Caco-2 (cell line): ENCODE measurements at regions not wholly inside any gene's neighbourhood (a gene's known extent, or its start where the extent isn't known, plus 50 kb on each side); places are given as distances from the start of the nearest gene placed in this dataset.
"Not testable (repeated sequence)": the region's sequence is repeated elsewhere in the genome, so short reads cannot be mapped to it uniquely, and the experiment has no call there.

Source experiments
- BruUV-seq: library from RNA; stranded (reverse); fragments of 400-500 nt; replicated peaks from 2 replicates; lab custom pipeline; 2021; lab: Mats Ljungman, UMichigan
- CTCF ChIA-PET: fragments of 300-600 bp; sonication (Branson Sonifier 250); formaldehyde crosslinking; loops from one replicate; lab custom pipeline; 2022; ENCODE audit warnings: antibody characterized with exemption; lab: Charles Lee
- POLR2A ChIA-PET: fragments of 300-600 bp; sonication (Branson Sonifier 250); formaldehyde crosslinking; loops from one replicate; lab custom pipeline; 2022; ENCODE audit warnings: antibody characterized with exemption; lab: Charles Lee
- DNase-seq, 2 experiments: peaks; one replicate each; pipeline versions ENCODE4 v3.0.0 to v3.0.0-alpha.2; 2020 to 2022
- H3K27me3 ChIP-seq: replicated peaks from 2 replicates; pipeline ENCODE4 v1.6.0; 2011; ENCODE audit warnings: low read length; ENCODE audit not compliant: control insufficient read depth, insufficient read depth
- H3K36me3 ChIP-seq: 2 replicates; pipeline ENCODE4 v1.5.1; 2011; ENCODE audit warnings: low read length; ENCODE audit not compliant: control insufficient read depth, insufficient read depth
- H3K4me1 ChIP-seq: fragments of 250-450 bp; sonication (Bioruptor Pico); 2 replicates; pipeline ENCODE4 v1.5.1; 2020; ENCODE audit warnings: mild to moderate bottlenecking
- H3K4me3 ChIP-seq: 2 replicates; pipeline ENCODE4 v1.5.1; 2011; ENCODE audit warnings: low read depth, mild to moderate bottlenecking, control low read depth, low read length
- H3K9me3 ChIP-seq: fragments of 250-450 bp; sonication (Bioruptor Pico); 2 replicates; pipeline ENCODE4 v1.5.1; 2020; ENCODE audit warnings: mild to moderate bottlenecking, moderate library complexity
- H3K27ac Mint-ChIP-seq: one replicate; pipeline ENCODE4 v1.8.0; 2022; ENCODE audit warnings: mixed read lengths; ENCODE audit not compliant: unreplicated experiment
- H3K27me3 Mint-ChIP-seq: one replicate; pipeline ENCODE4 v1.8.0; 2022; ENCODE audit warnings: mixed read lengths; ENCODE audit not compliant: insufficient read depth, unreplicated experiment
- H3K36me3 Mint-ChIP-seq: one replicate; pipeline ENCODE4 v1.8.0; 2022; ENCODE audit warnings: mild to moderate bottlenecking, mixed read lengths; ENCODE audit not compliant: insufficient read depth, unreplicated experiment
- H3K4me1 Mint-ChIP-seq: one replicate; pipeline ENCODE4 v1.8.0; 2022; ENCODE audit warnings: low read depth, mixed read lengths; ENCODE audit not compliant: unreplicated experiment
- H3K4me3 Mint-ChIP-seq: one replicate; pipeline ENCODE4 v1.8.0; 2022; ENCODE audit warnings: mild to moderate bottlenecking, moderate library complexity, mixed read lengths; ENCODE audit not compliant: unreplicated experiment
- H3K9me3 Mint-ChIP-seq: one replicate; pipeline ENCODE4 v1.8.0; 2022; ENCODE audit warnings: mixed read lengths; ENCODE audit not compliant: unreplicated experiment
- intact Hi-C: fragments of 100-400 bp; cut with micrococcal nuclease; formaldehyde crosslinking; loops from one replicate; pipeline ENCODE4 v1.10.0; 2022; ENCODE audit not compliant: unreplicated experiment
- TF ChIP-seq, protein P1 (sequence below), 2 experiments: fragments of 200-600 bp in 1 of 2; IDR thresholded peaks; 1 replicate in 1 of 2; 2 replicates in 1 of 2; pipeline versions ENCODE4 v1.5.1 to v1.8.0; 2011 to 2022; ENCODE audit warnings: antibody characterized with exemption in 1 of 2, control low read depth in 1 of 2, inconsistent platforms in 1 of 2, low read depth in 1 of 2, low read length in 1 of 2, mild to moderate bottlenecking in 1 of 2, moderate library complexity in 1 of 2; ENCODE audit not compliant: insufficient read depth in 1 of 2, severe bottlenecking in 1 of 2, unreplicated experiment in 1 of 2

DNA sequence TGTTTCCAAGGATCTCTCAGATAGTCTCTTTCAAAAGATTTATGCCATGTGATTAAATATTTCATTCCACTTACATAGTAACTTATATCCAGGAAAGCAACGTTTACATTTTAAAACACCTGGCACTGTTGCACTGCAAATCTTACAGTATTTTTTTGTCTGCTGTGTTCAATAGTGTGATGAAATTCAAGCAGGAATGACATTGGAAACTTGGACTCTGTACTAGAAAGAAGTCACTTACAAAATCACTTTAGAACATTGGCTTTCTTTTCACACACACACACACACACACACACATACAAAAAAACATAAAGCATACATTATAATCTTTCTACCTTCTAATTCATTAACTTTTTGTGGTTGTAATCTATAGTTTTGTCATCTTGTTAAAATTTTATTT, 66.2 kb upstream of the USP15 start:
- no TSS peak for BruUV-seq
- no peaks in the 10 kb centered on the region for H3K36me3 ChIP-seq
- ChIA-PET CTCF (no interaction called here), POLR2A (no interaction called here)
- no peaks in the 10 kb centered on the region for H3K9me3 ChIP-seq
- intact Hi-C loops: no loop called here
- peaks cover 7% of the 10 kb centered on the region for H3K27me3 Mint-ChIP-seq
- H3K4me1 Mint-ChIP-seq: no peaks in the 10 kb centered on the region
- TF ChIP-seq, protein P1, sequence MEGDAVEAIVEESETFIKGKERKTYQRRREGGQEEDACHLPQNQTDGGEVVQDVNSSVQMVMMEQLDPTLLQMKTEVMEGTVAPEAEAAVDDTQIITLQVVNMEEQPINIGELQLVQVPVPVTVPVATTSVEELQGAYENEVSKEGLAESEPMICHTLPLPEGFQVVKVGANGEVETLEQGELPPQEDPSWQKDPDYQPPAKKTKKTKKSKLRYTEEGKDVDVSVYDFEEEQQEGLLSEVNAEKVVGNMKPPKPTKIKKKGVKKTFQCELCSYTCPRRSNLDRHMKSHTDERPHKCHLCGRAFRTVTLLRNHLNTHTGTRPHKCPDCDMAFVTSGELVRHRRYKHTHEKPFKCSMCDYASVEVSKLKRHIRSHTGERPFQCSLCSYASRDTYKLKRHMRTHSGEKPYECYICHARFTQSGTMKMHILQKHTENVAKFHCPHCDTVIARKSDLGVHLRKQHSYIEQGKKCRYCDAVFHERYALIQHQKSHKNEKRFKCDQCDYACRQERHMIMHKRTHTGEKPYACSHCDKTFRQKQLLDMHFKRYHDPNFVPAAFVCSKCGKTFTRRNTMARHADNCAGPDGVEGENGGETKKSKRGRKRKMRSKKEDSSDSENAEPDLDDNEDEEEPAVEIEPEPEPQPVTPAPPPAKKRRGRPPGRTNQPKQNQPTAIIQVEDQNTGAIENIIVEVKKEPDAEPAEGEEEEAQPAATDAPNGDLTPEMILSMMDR (IDR thresholded peaks at IDR 0.05; ENCODE audit: insufficient read depth in 1 of 2, low read depth in 1 of 2, low read length in 1 of 2, severe bottlenecking in 1 of 2, unreplicated experiment in 1 of 2): no peak
- H3K27ac Mint-ChIP-seq: no peak overlapping the region
- no peak for DNase-seq
- no peaks in the 10 kb centered on the region for H3K4me1 ChIP-seq
- no peak overlapping the region for H3K4me3 Mint-ChIP-seq
- H3K27me3 ChIP-seq: no peaks in the 10 kb centered on the region; the same call in 1 of the 2 replicates
- no peaks in the 10 kb centered on the region for H3K9me3 Mint-ChIP-seq
- no peak overlapping the region for H3K4me3 ChIP-seq
- H3K36me3 Mint-ChIP-seq: no peaks in the 10 kb centered on the region

GRCh38 chr12:62194616-62195015, 65.6 kb upstream of the USP15 start:
- ChIA-PET CTCF (no interaction called here), POLR2A (no interaction called here)
- H3K27me3 ChIP-seq: no peaks in the 10 kb centered on the region; the same call in 1 of the 2 replicates
- intact Hi-C loops: no loop called here
- Mint-ChIP-seq H3K27me3 (peaks cover 7% of the 10 kb centered on the region), H3K4me1 (no peaks in the 10 kb centered on the region), H3K36me3 (no peaks in the 10 kb centered on the region), H3K9me3 (no peaks in the 10 kb centered on the region), H3K27ac (no peak overlapping the region), H3K4me3 (no peak overlapping the region)
- no peak overlapping the region for H3K4me3 ChIP-seq
- TF ChIP-seq, protein P1 (IDR thresholded peaks at IDR 0.05; ENCODE audit: insufficient read depth in 1 of 2, low read depth in 1 of 2, low read length in 1 of 2, severe bottlenecking in 1 of 2, unreplicated experiment in 1 of 2): no peak
- H3K36me3 ChIP-seq: no peaks in the 10 kb centered on the region
- H3K4me1 ChIP-seq: no peaks in the 10 kb centered on the region
- BruUV-seq: no TSS peak
- H3K9me3 ChIP-seq: no peaks in the 10 kb centered on the region
- DNase-seq: no peak

DNA sequence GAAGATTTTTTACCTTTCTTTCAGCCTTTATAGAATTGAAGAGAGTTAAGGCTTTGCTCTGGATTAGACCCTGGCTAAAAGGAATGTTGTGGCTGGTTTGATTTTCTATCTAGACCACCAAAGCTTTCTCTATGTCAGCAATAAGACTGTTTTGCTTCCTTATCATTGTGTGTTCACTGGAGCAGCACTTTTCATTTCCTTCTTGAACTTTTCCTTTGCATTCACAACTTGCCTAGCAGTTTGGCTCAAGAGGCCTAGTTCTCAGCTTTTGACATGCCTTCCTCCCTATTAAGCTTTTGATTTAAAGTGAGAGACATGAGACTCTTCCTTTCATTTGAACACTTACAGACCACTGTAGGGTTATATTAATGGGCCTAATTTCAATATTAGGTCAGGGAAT, 64.1 kb upstream of the USP15 start:
- Histone ChIP-seq H3K9me3 (no peaks in the 10 kb centered on the region; the same call in 1 of the 2 replicates), H3K4me1 (no peaks in the 10 kb centered on the region), H3K27me3 (no peaks in the 10 kb centered on the region; the same call in 1 of the 2 replicates), H3K4me3 (no peak overlapping the region), H3K36me3 (no peaks in the 10 kb centered on the region)
- peaks cover 7% of the 10 kb centered on the region for H3K27me3 Mint-ChIP-seq
- intact Hi-C loops: no loop called here
- DNase-seq: no peak
- H3K4me1 Mint-ChIP-seq: no peaks in the 10 kb centered on the region
- no peak overlapping the region for H3K27ac Mint-ChIP-seq
- no TSS peak for BruUV-seq
- ChIA-PET CTCF (no interaction called here), POLR2A (no interaction called here)
- no peaks in the 10 kb centered on the region for H3K36me3 Mint-ChIP-seq
- H3K9me3 Mint-ChIP-seq: peaks cover 8% of the 10 kb centered on the region
- H3K4me3 Mint-ChIP-seq: no peak overlapping the region
- TF ChIP-seq, protein P1 (IDR thresholded peaks at IDR 0.05; ENCODE audit: insufficient read depth in 1 of 2, low read depth in 1 of 2, low read length in 1 of 2, severe bottlenecking in 1 of 2, unreplicated experiment in 1 of 2): no peak

DNA sequence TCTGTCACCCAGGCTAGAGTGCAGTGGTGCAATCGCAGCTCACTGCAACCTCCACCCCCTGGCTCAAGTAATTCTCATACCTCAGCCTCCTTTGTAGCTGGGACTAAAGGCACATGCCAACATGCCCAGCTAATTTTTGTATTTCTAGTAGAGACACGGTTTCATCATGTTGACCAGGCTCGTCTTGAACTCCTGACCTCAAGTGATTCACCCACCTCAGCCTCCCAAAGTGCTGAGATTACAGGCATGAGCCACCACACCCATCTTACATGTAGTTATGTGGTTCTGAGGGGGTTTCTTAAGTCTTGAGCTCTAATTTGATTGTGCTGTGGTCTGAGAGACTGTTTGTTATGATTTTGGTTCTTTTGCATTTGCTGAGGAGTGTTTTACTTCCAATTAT, 57.3 kb upstream of the USP15 start:
- intact Hi-C loops, POLR2A ChIA-PET, H3K27me3 Mint-ChIP-seq, DNase-seq, H3K36me3 Mint-ChIP-seq, H3K36me3 ChIP-seq, H3K27ac Mint-ChIP-seq, H3K4me1 Mint-ChIP-seq, H3K4me3 Mint-ChIP-seq, BruUV-seq, H3K4me3 ChIP-seq, H3K27me3 ChIP-seq, CTCF ChIA-PET: not testable (repeated sequence)
- Histone ChIP-seq H3K9me3 (peaks cover 20% of the 10 kb centered on the region), H3K4me1 (peaks cover 19% of the 10 kb centered on the region)
- peaks cover 41% of the 10 kb centered on the region for H3K9me3 Mint-ChIP-seq
